Fibroblast of lung (primary cell): ENCODE measurements at regions not wholly inside any gene's neighbourhood (a gene's known extent, or its start where the extent isn't known, plus 50 kb on each side); places are given as distances from the start of the nearest gene placed in this dataset.

Experiments
- EZH2 ChIP-seq: IDR thresholded peaks from 2 replicates; pipeline ENCODE4 v1.5.1; 2012; ENCODE audit warnings: low read length, control low read depth, mild to moderate bottlenecking; ENCODE audit errors: missing control alignments
- TF ChIP-seq, protein P1 (sequence below), 2 donors: IDR thresholded peaks in 1 of 2; conservative IDR thresholded peaks in 1 of 2; 1 replicate in 1 of 2; 2 replicates in 1 of 2; pipeline ENCODE4 v1.5.1; 2011 to 2012; ENCODE audit warnings: low read length in 2 of 2, control low read depth in 1 of 2, inconsistent platforms in 1 of 2, low read depth in 1 of 2, mild to moderate bottlenecking in 1 of 2

DNA sequence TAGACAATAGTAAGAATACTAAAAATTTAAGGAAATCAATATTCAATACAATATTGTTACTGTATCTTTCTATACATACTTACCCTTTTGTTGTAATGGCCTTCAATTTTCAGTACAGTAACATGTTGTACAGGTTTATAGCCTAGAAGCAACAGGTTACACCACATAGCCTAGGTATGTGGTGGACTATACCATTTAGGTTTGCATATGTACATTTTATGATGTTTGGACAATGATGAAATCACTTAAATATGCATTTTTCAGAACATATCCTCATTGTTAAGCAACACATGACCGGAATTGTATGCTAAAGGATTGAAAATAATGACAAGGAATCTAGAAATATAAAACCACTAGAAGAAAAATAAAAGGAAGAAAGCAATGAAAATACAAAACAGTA is 611.4 kb downstream of the DACH1 start:
- TF ChIP-seq, protein P1, sequence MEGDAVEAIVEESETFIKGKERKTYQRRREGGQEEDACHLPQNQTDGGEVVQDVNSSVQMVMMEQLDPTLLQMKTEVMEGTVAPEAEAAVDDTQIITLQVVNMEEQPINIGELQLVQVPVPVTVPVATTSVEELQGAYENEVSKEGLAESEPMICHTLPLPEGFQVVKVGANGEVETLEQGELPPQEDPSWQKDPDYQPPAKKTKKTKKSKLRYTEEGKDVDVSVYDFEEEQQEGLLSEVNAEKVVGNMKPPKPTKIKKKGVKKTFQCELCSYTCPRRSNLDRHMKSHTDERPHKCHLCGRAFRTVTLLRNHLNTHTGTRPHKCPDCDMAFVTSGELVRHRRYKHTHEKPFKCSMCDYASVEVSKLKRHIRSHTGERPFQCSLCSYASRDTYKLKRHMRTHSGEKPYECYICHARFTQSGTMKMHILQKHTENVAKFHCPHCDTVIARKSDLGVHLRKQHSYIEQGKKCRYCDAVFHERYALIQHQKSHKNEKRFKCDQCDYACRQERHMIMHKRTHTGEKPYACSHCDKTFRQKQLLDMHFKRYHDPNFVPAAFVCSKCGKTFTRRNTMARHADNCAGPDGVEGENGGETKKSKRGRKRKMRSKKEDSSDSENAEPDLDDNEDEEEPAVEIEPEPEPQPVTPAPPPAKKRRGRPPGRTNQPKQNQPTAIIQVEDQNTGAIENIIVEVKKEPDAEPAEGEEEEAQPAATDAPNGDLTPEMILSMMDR (conservative IDR thresholded peaks at IDR 0.05 in 1 of 2, IDR thresholded peaks at IDR 0.05 in 1 of 2; ENCODE audit: low read depth in 1 of 2, low read length in 2 of 2), result no peak
- TF ChIP-seq EZH2, result no peak
